Upper lobe of left lung (tissue), 4 donors: ENCODE measurements at regions not wholly inside any gene's neighbourhood (a gene's known extent, or its start where the extent isn't known, plus 50 kb on each side); places are given as distances from the start of the nearest gene placed in this dataset.

Experiments
- POLR2A ChIP-seq, 4 donors: fragments of 450-650 bp; IDR thresholded peaks; one replicate each; pipeline ENCODE4 v1.5.1; 2016 to 2017; ENCODE audit warnings: antibody characterized with exemption in 4 of 4, mild to moderate bottlenecking in 2 of 4
- TF ChIP-seq, protein P1 (sequence below), 6 experiments: fragments of 450-650 bp in 4 of 6; fragments of 200-600 bp in 2 of 6; sonication (generic) in 2 of 6; IDR thresholded peaks; one replicate each; pipeline ENCODE4 v1.5.1; 2016 to 2019; ENCODE audit warnings: antibody characterized with exemption in 6 of 6

DNA sequence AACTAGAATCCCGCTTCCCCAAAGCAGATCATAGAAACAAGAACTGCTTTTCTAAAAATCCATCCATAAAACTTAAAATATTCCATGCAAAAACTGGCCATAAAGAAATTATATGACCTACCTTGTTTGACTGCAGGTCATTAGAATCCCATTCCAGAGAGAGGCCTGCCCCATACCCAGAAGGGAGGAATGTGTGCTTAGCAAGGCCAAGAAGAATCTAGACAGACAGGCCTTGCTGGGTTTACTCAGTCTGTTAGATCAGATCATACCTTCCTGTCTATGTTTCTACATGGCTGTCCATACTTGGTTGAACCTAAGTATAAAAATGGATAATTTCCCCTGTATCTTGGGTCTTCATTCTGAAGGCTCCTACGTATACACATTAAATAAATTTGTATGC is 358.8 kb upstream of the TRPC7 start:
- TF ChIP-seq, protein P1, sequence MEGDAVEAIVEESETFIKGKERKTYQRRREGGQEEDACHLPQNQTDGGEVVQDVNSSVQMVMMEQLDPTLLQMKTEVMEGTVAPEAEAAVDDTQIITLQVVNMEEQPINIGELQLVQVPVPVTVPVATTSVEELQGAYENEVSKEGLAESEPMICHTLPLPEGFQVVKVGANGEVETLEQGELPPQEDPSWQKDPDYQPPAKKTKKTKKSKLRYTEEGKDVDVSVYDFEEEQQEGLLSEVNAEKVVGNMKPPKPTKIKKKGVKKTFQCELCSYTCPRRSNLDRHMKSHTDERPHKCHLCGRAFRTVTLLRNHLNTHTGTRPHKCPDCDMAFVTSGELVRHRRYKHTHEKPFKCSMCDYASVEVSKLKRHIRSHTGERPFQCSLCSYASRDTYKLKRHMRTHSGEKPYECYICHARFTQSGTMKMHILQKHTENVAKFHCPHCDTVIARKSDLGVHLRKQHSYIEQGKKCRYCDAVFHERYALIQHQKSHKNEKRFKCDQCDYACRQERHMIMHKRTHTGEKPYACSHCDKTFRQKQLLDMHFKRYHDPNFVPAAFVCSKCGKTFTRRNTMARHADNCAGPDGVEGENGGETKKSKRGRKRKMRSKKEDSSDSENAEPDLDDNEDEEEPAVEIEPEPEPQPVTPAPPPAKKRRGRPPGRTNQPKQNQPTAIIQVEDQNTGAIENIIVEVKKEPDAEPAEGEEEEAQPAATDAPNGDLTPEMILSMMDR (IDR thresholded peaks at IDR 0.05) = no peak
- no peak for TF ChIP-seq POLR2A (IDR thresholded peaks at IDR 0.05)
